Right kidney (tissue), 1 donor: ENCODE measurements at regions not wholly inside any gene's neighbourhood (a gene's known extent, or its start where the extent isn't known, plus 50 kb on each side); places are given as distances from the start of the nearest gene placed in this dataset.
"Not testable (repeated sequence)": the region's sequence is repeated elsewhere in the genome, so short reads cannot be mapped to it uniquely, and the experiment has no call there.

Source experiments
- DNase-seq: peaks from one replicate; pipeline ENCODE4 v3.0.0-alpha.2; 2016

- not testable (repeated sequence) for DNase-seq
Observed at GRCh38 chr4:9604893-9605190, 160.6 kb downstream of the DEFB131A start.

DNA sequence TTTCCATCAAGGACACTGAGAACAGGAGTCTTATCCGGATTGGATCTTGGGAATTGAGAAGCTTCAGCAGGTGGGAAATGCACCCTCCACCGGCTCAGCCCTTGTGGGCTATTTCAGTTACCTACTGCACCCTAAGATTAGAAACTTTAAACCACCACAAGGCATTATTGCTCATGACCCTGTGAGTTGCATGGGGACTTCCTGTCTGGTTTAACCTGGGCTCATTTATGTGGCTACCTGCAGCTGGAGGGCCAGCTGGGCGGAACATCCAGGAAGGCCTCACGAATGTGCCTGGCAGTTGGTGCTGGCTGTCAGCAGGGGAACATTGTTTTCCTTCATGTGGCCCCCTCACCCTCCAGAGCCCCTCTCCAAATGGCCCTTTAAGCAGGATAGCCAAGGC is 164.1 kb downstream of the DEFB131A start:
- DNase-seq: no peak

- DNase-seq: not testable (repeated sequence)
Observed at GRCh38 chr4:9610321-9610720, 166.1 kb downstream of the DEFB131A start.

DNA sequence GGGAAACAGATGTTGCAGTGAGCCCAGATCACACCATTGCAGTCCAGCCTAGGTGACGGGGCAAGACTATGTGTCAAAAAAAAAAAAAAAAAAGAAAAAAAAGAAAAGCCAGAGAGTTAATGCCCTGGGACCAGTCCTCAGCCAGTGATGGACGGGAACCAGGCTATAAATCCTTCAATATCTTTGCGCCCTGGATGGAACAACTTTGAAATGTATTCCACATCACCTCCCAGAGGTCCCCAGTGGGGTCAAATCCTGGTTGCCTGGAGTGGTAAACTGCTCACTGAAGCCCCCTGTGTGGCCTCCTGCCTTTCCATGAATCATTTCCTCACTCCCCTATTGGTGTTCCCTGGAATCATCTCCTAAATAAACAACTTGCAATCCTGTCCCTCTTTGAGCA is 166.9 kb downstream of the DEFB131A start:
- DNase-seq: no peak

DNA sequence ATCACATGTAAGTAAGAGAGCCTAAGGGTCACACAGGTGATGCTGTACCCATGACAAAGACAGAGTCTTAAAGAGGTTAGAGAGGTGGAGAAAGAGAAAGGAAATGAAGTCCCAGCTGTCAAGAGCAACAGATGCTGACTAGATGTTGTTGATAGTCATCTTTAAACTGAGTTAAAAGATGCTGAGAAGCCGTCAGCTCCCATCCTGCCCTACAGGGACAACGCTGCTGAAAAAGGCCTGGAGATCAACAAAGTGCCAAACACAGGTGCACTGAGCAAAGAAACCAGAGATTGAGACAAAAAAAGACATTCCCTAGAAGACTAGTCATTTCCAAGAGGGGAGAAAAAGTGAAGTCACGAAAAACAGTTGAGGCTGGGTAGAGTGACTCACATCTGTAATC is 145.0 kb upstream of the DRD5 start:
- not testable (repeated sequence) for DNase-seq

GRCh38 chr4:9659678-9660077 is 121.8 kb upstream of the DRD5 start:
- not testable (repeated sequence) for DNase-seq

DNA sequence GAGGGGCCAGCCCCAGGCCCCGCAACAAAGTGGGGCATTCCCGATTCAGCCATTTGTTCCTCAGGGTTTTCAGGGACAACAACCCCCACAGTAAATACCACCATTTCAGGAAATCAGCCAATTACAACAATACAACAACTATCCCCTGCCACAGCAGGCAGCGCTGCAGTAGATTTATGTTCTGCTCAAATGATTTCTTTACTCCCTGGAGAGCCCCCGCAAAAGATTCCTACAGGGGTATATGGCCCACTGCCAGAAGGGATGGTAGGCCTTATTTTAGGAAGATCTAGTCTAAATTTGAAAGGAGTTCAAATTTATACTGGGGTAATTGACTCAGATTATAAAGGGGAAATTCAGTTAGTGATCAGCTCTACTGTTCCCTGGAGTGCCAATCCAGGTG is 120.5 kb upstream of the DRD5 start:
- not testable (repeated sequence) for DNase-seq

- DNase-seq: not testable (repeated sequence)
Observed at GRCh38 chr4:9670725-9671124, 110.7 kb upstream of the DRD5 start.

- DNase-seq: not testable (repeated sequence)
Observed at GRCh38 chr4:9677357-9677756, 104.1 kb upstream of the DRD5 start.

DNA sequence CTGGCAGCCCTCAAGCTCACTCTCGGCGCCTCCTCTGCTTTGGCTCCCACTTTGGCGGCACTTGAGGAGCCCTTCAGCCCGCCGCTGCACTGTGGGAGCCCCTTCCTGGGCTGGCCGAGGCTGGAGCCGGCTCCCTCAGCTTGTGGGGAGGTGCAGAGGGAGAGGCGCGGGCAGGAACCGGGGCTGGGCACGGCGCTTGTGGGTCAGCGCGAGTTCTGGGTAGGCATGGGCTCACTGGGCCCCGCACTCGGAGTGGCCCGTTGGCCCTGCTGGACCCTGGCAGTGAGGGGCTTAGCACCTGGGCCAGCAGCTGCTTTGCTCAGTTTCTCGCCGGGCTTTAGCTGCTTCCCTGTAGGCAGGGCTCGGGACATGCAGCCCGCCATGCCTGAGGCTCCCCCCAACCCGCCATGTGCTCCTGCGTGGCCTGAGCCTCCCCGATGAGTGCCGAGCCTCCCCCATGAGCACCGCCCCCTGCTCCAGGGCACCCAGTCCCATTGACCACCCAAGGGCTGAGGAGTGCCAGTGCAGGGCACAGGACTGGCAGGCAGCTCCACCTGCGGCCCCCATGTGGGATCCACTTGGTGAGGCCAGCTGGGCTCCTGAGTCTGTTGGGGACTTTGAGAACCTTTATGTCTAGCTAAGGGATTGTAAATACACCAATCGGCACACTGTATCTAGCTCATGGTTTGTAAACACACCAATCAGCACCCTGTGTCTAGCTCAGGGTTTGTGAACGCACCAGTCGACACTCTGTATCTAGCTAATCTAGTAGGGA is 101.5 kb upstream of the DRD5 start:
- no peak for DNase-seq

- DNase-seq: not testable (repeated sequence)
Observed at GRCh38 chr4:9683174-9683573, 98.3 kb upstream of the DRD5 start.

- not testable (repeated sequence) for DNase-seq
Observed at GRCh38 chr4:9685016-9685415, 96.4 kb upstream of the DRD5 start.

DNA sequence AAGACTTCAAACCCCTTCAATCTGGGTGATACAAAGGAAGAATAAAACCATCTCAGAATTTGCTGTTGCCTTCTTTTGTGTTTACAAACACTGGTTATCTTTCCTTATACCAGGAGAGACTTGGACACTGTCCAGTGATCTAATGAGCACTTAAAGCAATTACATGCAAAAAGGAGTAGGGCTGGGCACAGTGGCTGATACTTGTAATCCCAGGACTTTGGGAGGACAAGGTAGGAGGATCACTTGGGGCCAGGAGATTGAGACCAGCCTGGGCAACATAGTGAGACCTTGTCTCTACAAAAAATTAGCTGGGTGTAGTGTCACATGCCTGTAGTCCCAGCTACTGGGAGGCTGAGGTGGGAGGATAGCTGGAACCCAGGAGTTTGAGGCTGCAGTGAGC is 95.7 kb upstream of the DRD5 start:
- no peak for DNase-seq

- DNase-seq: not testable (repeated sequence)
Observed at GRCh38 chr4:9690636-9691237, 90.7 kb upstream of the DRD5 start.

GRCh38 chr4:9691238-9692065 is 90.0 kb upstream of the DRD5 start:
- peak; percentile 91 for DNase-seq

DNA sequence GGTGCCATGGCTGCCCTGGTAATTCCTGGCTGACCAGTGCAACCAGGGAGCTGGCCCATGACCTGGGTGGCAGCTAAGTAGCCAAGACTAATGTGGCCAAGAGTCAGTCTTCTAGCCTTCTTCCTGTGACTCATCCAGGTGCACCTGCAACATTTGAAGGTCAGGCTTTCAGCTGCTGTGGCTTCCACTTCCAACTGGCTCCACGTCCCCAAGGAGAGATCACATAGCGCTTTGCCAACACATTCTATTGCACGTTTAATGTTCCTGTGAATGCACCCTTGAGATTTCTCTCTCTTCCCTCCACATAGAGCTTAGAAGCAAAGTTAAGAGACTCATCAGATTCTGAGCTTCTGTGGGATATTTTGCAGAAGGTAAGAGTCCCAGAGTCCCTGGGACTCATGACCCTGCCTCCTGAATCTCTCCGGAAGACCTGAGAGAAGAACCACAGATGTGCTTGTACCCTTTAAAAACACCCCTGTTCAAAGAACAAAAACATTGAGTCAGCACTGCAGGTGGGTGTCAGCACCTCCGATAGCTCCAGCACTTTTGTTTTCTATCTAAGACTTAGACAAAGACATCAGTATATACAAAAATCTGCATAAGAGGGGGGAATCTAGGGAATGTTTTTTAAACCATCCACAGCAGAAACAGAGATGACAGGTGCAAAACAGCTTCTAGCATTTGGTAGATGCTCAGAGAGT is 88.5 kb upstream of the DRD5 start:
- DNase-seq: not testable (repeated sequence)

GRCh38 chr4:9694403-9694802 is 87.0 kb upstream of the DRD5 start:
- not testable (repeated sequence) for DNase-seq

DNA sequence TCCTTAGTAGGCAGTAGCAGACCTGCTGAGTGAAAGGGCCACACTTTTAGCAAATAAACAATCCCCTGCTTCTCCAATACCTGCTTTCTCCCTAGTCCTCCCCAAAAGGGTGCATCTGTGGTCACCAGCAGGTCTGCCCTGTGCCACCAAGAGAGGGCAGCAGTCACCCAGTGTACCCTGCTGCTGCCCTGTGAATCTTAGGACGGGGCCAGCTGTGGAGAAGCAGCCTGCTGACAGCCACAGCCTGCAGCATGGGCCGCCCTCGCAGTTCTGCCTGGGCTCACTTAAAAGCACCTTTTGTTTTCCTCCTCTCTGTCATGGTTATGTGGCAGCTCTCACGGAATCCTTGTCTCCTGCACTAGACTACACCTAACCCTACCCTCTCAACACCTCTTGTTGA is 85.4 kb upstream of the DRD5 start:
- not testable (repeated sequence) for DNase-seq

DNA sequence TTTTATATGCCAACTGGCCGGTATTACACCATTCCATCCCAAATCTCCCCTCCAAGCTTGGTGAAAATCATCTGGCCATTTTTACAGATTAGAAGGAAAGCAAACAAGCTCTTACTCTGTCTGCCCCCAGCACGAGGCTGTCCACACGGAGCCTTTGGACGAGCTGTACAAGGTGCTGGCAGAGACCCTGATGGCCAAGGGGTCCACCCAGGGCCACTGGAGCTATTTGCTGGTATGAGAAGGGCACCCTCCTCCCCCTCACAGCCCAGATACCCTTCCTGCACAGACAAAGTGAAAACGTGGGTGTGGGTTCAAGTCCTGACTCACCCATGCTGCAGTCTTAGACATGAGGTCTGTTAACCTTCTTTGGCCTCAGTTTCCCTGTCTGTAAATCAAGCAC is 84.9 kb upstream of the DRD5 start:
- not testable (repeated sequence) for DNase-seq

GRCh38 chr4:9702019-9702418 is 79.4 kb upstream of the DRD5 start:
- not testable (repeated sequence) for DNase-seq

DNA sequence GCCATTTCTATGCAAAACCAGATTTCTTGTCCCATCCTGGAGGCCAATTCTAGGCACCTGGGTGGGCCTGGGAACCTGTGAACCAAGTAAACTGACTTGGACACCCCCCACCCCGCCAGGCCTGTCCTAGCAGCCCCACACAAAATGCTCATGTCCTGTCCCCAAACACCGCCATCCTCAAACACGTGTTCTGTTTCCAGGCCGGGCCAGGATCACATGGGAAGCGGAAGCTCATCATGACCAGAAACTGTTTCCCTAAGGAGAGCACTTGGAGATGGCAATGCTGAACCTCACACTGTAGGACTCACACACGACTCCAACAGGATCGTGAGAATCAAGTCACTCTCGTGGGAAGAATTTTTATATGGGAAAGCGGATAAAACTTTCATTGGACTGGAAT is 78.7 kb upstream of the DRD5 start:
- DNase-seq: not testable (repeated sequence)

GRCh38 chr4:9703391-9703790 is 78.0 kb upstream of the DRD5 start:
- DNase-seq: peak; percentile 41

DNA sequence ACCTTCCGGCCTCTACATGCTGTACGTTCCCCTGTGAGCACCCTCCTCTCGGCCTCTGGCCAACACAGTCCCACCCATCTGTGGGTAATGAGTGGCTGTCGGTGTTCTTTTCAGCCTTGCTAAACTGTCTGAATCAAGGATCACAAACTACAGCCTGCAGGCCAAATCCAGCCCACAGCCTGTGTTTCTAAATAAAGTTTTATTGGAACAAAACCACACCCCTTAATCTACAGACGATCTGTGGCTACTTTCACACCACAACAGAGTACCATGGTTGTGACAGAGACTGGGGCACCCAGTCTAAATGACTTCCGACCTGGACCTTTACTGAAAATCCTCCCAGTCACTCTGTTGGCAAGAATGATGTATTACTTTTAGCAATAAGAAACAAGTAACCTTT is 77.3 kb upstream of the DRD5 start:
- DNase-seq: not testable (repeated sequence)
